ENCODE measurements at regions not wholly inside any gene's neighbourhood (a gene's known extent, or its start where the extent isn't known, plus 50 kb on each side); places are given as distances from the start of the nearest gene placed in this dataset.

DNA sequence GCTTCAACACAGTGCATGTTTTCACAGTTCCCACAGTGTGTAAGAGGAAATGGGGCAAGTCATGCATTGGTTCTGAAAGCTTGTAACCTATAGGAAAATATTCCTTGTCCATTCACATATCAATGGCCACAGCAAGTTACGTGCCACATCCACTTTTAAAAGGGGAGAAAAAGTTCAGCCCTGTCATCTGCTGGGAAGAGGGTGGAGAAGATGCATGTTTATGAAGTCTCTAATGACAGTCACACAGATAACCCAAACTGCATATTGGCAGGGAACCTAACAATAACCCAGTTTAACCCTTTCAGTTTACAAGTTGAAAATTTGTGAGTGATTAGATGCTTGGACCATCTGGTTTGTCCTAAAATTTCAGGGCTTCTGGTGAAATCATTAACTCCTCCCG is 159.3 kb downstream of the MTRR start:
- WGBS, 3 donors = 47 to 75% (median 72%) methylated on average over 2 of the region's 2 CpGs
- no peak overlapping the region for H3K27ac ChIP-seq (ENCODE audit: low read depth, low read length)

DNA sequence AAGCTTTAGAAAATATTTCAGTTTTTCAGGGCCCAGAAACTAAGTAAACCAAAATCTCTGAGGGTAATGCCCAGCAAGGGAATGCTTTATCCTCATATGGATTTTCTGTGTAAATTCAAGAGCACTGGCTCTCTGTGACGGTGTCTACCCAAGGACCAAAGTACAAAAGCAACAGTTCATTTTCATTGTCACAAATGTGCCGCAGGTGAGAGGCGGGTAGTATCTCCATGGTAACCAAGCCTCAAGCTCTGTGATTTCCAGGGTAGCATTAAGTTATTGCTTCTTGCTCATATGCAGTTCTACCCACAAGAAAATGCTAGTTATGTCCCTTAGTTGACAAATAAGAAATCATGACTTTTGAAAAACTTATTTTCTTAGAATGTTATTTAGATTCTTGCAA is 164.3 kb downstream of the MTRR start:
- WGBS, 3 donors = 46 to 92% (median 85%) methylated on average over 3 of the region's 3 CpGs
- H3K27ac ChIP-seq (ENCODE audit: low read depth, low read length) = no peak overlapping the region

DNA sequence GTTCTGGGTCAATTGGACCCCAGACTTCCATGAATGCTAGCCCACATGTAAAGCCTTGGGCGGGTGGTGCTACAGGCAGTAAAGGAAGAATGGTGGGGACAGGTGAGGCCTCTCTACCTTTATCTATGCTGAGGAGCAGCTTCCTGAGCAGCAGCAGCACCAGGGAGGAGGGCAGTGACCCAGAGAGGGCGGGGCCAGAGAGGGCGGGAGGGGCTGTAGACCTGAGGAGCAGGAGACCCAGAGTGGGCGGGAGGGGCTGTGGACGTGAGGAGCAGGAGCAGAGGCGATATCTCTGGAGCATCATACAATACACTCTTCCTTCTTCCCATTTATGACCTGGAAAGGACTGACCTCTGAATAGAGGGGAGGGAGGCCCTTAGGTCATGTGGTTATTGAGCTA is 165.9 kb downstream of the MTRR start:
- no peak overlapping the region for H3K27ac ChIP-seq (ENCODE audit: low read depth, low read length)
- 70 to 77% (median 72%) methylated on average over 6 of the region's 6 CpGs for WGBS, 3 donors

DNA sequence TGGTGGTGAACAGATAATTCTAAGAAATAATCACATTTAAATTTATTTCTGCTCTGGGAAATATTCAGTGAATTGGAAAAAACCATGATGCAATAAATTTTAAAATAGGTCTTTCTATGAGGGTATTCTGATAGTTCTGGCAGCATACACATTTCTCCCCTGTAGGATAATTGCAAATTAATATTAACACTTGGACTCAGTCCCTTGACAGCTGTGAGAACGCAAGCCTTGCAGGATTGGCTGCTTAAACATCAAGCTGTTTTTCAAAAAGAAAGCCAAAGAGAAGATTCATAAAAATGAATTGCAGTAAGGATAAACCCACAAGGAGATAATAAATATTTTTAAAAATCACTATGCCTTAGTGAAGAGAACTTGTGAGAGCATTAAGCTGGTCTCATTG is 180.0 kb downstream of the MTRR start:
- WGBS, 3 donors = 41 to 78% (median 61%) methylated on average over 1 of the region's 1 CpG
- H3K27ac ChIP-seq (ENCODE audit: low read depth, low read length) = no peak overlapping the region

DNA sequence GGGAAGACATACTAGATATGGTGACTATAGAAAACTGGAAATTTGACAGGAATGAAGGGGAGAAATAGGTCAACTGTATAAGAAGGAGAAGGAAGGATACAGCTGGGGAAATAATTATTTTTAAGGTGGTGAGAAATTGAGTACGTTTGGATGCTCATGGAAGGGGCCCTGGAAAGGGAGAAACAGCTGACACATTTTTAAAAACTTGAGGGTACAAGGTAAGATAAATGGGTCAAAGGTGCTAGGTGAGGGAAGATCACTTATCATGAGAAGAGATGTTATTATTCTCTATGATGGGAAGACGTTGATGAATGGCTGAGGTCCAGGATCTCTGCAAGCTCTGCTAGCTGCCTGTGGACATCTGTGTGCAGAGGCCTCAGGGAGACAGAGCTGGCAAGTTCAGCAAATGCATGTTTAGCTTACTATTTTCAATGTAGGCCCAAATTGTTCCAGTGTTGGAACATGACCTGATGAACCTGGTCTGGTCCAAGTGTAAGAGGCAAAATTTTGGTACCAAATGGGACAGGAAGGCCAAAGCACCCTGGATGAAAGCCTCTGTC is 181.7 kb downstream of the MTRR start:
- H3K27ac ChIP-seq (ENCODE audit: low read depth, low read length) = no peak overlapping the region
- WGBS, 3 donors = 55 to 68% (median 58%) methylated on average over 2 of the region's 2 CpGs

DNA sequence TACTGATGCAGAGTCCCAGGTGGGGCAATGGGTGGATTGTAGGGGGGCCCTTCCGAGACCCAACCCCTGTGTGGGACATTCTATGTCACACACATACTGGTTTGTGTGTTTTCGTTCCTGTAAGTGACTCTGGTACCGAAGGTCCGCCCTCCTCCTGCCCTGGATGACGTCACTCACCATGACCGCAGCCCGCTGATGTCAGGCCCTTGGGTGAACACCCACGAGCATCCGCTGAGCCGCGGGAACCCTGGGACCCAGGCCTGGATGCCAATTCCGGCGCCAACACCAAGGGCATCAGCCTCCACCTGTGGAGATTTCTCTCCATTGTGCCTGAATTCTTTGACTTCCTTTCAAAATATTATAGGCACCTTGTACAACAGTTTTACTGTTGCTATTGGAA is 184.3 kb downstream of the MTRR start:
- WGBS, 3 donors = 89 to 90% (median 89%) methylated on average over 13 of the region's 13 CpGs
- H3K27ac ChIP-seq (ENCODE audit: low read depth, low read length) = no peak overlapping the region

DNA sequence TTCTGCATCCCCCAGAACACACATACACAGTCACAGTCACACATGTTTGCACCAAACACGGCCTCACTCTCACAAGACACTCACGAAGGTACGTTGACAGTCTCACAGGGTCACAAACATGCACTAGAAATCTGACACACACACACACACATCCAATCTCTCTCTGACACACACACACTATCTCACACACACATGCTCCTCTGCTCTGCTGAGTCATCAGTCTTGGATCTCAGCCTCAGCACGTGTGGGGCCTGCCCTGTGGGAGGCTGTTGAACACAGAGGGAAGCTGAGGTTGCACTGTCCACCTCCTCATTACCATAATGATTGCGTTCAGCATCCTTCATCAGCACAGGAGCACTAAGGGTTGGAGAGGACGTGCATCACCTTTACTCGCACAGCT is 188.8 kb downstream of the MTRR start:
- WGBS, 3 donors = 48 to 53% (median 48%) methylated on average over 7 of the region's 7 CpGs
- no peak overlapping the region for H3K27ac ChIP-seq (ENCODE audit: low read depth, low read length)

DNA sequence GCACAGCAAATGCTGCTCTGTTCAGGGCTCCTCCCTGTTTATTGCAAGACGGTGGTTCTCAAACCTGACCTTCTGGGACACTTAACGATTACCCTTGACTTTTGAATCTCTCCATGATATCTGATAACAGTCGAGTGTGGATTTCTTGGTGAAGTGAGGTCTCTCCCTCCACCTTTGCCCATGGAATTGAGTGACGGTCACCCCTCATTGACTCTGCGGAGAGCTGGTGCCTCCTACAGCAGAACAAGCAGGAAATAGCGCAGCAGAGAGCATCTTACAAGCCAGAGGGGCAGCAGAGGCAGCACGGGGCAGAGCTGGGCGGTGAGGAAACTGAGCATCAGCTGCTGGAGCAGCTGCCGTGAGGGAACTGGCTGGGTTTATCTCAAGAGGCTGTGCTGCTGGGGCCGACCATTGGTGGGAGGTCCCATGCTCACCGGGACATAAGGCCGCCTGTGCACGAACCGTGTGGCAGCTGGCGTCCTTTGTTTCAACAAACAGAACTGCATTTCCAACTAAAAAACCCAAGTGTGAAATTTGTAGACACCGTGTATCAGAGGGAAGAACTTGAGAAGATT is 189.8 kb downstream of the MTRR start:
- WGBS, 3 donors = 86 to 94% (median 92%) methylated on average over 16 of the region's 16 CpGs
- H3K27ac ChIP-seq (ENCODE audit: low read depth, low read length) = no peak overlapping the region

DNA sequence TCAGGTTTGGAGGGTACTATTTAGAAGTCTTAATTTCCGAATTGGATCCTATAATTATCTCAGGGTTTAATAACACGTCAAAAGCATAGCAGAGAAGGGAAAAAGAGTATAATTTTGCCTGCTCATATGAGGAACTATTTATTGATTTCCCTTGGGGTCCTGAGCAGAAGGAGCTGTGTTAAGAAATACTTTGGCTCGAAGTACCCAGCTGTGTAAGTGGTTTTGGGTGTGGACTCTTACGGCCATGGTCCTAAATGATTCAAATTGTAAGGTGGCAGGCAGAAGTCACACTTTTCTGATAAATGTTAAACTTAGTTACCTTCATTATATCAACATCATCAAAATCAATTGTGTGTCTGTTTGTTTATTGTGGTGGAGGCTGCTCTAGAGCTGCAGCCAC is 190.4 kb downstream of the MTRR start:
- 65 to 70% (median 68%) methylated on average over 4 of the region's 4 CpGs for WGBS, 3 donors
- H3K27ac ChIP-seq (ENCODE audit: low read depth, low read length) = no peak overlapping the region

DNA sequence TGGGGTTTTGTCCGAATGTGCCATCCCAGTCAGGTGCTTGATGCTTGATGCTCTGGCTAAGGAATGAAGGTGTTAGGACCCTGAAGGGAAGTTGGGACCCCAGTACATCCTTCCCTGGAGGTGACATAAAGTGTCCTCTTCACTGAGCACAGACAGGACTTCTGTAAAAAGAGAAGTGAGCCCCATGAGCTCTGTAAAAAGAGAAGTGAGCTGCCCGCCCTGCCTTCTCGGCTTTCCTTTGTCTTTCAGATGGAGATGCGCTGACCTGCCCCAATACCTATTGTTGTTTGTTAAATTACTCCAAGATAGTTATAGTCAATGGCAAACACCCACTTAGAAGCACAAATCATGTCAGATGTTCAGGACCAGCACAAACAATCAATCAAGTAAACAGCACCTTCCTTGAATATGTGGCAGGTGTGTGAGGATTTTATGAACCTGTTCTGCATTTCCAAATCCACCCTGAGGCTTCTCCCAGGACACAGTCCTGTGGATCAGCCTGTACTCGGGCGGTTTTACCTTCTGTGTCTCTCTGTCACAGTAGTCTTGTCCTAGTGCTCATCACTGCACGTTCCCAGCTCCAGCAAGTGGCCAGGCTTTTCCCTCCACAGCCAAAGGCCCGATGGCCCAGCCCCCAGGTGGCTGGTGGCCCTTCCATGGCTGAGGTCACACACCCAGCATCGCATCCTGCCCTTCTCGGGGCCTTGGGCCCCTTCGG is 191.4 kb downstream of the MTRR start:
- WGBS, 3 donors = 54 to 70% (median 61%) methylated on average over 11 of the region's 11 CpGs
- no peak overlapping the region for H3K27ac ChIP-seq (ENCODE audit: low read depth, low read length)

DNA sequence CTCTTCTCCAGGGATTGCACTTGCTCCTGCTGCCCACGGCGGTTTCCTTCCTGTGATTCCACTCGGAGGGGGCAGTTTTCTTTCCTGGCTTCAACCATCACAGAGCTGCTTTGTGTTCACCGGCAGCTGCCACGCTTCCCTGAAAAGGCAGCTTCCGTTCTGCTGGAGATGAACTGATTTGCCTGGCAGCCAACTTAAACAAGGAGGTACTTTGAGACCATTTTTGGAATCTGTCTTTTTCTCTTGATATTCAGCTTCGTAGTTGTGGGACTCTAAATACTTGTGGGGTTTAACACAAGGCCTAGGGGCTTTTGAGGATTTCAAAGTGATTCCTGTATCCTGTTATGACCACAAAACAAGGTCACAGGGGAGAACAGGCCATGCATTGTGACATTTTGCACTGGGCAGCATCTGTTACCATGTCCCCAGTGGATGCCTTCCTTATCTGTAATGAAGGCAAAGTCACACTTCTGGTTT is 192.0 kb downstream of the MTRR start:
- WGBS, 3 donors = 36 to 53% (median 41%) methylated on average over 7 of the region's 7 CpGs
- no peak overlapping the region for H3K27ac ChIP-seq (ENCODE audit: low read depth, low read length)

DNA sequence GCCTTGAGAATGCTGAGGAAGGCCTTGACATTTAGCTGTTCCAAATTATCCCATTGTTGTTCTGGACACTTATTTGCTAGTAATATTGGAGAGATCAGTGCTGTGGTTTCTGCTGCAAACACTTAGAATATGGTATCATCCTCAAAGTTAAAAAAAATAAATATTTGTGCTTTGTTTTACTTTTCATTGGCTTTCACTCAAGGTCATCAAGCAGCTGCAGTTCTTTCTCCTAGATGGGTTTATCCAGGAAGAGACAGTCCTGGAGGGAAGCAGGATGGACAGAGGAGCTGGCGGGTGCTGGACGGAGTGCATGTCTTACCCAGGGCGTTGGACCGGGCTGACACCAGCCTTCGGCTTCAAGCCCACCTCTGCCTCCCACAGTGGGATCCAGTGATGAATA is 193.6 kb downstream of the MTRR start:
- WGBS, 3 donors = 77 to 92% (median 87%) methylated on average over 5 of the region's 5 CpGs
- no peak overlapping the region for H3K27ac ChIP-seq (ENCODE audit: low read depth, low read length)

DNA sequence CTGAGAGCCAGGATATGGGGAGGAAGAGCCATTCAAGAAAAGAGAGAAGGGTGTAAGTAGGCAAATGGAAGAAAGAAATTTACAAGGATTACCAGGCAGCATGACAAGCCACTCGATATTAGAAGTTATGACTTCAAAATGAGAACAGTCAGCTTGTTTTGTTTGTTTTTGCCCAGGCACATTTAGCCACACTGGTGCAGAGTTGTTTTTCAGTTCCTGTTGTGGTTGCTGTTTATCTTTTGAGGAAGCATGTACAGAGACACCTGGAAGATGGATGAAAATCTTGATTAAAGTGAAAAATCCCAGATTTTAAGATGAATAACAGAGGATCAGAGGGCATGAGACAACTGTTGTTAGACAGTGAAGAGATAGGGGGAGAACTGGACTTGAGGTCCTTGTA is 199.1 kb downstream of the MTRR start:
- no peak overlapping the region for H3K27ac ChIP-seq (ENCODE audit: low read depth, low read length)
- 55 to 67% (median 58%) methylated on average over 1 of the region's 1 CpG for WGBS, 3 donors

DNA sequence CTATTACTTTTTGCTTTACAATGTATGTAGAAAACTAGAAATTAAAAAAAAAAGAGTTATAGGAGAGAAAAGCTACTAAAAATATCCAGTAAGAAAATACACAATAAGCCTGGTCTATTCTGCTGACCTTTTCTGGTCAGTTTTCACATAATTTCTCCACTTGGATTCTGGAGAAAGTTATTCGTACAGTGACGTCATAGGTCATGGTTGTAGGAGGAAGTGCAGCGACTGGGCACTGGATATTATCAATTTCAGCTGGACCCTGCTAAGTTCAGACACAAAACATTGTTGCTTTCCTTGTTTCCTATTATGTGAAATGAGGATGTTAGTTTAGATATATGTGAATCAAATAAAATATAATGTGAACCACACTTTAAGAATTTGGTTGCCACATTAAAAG is 201.2 kb downstream of the MTRR start:
- WGBS, 3 donors = 30 to 61% (median 36%) methylated on average over 3 of the region's 3 CpGs

DNA sequence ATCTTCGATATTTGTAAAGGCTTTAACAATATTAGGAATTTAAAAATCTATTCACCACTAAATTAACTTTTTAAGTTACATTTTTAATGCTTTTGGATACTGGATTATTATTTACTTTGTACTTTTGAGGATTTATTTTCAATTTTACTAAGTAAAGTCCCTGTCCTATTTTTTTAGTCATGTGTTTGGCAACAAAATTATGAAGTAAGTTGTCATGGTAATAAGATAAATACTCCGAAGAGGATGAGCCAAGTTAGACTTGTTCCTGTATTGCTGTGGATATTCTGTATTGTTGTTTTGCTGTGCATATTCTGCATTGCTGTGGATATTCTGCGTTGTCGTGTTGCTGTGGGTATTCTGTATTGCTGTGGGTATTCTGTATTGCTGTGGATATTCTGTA is 210.1 kb downstream of the MTRR start:
- no peak overlapping the region for H3K27ac ChIP-seq (ENCODE audit: low read depth, low read length)
- WGBS, 3 donors = 55 to 72% (median 70%) methylated on average over 4 of the region's 4 CpGs

More for the DNA sequence above, 201.2 kb downstream of the MTRR start:
- no peak overlapping the region for H3K27ac ChIP-seq (ENCODE audit: low read depth, low read length)

DNA sequence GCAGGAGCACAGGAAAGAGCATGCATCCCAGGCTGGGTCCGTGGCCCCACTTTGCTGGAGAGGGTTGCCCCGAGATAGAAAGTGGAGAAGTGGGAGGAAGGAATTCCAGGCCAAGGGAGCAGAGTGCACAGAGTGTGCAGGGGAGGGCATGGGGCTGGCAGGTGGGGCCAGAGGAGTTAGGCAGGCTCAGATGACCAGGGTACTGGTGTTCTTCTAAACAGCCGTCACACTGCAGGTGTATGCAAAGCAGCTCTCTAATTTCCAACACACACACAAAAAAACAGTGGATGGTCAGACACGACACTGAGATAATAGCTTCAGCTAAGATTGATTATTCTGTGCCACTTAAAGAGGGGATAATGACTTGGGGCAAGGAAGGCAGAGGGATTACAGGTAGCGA is 212.2 kb downstream of the MTRR start:
- no peak overlapping the region for H3K27ac ChIP-seq (ENCODE audit: low read depth, low read length)
- WGBS, 3 donors = 50 to 73% (median 70%) methylated on average over 5 of the region's 5 CpGs

DNA sequence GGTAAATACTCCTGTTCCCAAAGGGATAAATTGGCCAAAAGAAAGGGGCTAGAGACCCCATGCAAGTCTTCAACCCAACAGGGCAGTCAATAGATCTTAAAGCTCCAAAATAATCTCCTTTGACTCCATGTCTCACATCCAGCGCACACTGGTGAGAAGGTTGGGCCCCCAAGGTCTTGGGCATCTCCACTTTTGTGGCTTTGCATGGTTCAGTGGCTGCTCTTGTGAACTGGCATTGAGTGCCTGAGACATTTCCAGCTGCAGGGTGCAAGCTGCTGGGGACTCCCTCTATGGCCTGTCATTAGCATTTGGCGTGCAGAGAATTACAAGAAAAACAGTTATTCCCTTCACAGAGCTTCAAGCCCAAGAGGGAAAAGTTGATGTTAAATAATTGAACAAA is 224.7 kb downstream of the MTRR start:
- no peak overlapping the region for H3K27ac ChIP-seq (ENCODE audit: low read depth, low read length)
- 81 to 93% (median 88%) methylated on average over 2 of the region's 2 CpGs for WGBS, 3 donors

DNA sequence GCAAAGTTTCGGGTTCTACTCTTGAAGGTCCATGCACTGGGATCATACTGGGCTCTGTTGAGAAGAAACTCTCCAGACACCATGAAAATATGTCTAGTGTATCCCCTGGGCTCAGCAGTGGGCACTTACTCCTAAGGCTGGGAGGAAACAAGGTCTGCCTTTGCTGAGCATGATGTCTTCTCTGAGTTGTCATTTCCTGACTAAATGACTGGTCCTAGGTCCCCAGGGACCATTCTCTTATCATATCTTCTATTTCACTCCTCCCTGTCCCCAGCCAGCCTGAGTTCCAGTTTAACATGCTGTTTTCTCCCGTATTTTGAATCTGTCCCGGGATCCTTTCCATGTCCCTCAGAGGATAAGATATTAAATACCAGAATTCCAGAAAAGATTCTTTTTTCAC is 225.4 kb downstream of the MTRR start:
- 77 to 81% (median 80%) methylated on average over 3 of the region's 3 CpGs for WGBS, 3 donors
- H3K27ac ChIP-seq (ENCODE audit: low read depth, low read length) = no peak overlapping the region

DNA sequence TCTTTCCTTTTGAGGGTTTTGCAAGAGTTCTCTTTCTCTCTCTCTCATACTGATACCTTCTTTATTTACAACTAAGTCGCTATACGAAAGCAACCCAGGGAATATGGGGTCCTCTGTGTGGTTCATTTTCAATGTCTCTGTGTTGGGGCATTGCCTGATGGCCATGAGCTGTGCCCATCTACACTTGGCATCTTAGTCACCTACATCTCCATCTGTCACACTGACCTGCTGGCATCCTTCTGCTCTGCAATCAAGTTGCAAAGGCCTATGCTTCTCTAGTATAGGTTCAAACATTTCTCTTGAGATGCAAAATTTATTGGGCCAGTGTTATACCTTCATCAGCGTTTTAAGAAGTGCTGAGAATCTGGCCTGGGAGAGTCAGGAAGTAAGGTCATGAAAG is 228.2 kb downstream of the MTRR start:
- no peak overlapping the region for H3K27ac ChIP-seq (ENCODE audit: low read depth, low read length)
- WGBS, 3 donors = 83 to 89% (median 85%) methylated on average over 3 of the region's 3 CpGs

DNA sequence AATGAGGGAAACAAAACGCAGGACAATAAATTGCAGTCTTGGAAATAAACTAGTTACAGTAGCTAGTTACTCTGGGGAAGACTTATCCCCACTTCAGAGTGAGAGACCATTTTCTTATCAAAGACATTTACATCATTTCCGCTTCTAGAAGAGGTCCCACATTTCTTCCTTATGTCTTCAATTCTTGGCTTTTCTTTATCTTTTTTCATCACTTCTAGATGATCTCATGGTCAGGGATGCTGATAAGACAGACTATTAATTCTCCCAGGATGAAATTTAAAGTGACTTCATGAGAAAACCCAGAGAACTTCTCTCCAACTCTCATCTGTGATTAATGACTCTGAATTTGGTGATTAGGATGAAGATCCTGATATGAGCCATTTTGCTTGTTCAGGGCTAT is 229.1 kb downstream of the MTRR start:
- 47 to 75% (median 51%) methylated on average over 2 of the region's 2 CpGs for WGBS, 3 donors

More for the DNA sequence above, 229.1 kb downstream of the MTRR start:
- no peak overlapping the region for H3K27ac ChIP-seq (ENCODE audit: low read depth, low read length)
